GDM1 (cell line): ENCODE measurements at regions not wholly inside any gene's neighbourhood (a gene's known extent, or its start where the extent isn't known, plus 50 kb on each side); places are given as distances from the start of the nearest gene placed in this dataset.

ENCODE experiments used
- DNase-seq: peaks from one replicate; lab custom pipeline; 2025; lab: John Stamatoyannopoulos, UW

DNA sequence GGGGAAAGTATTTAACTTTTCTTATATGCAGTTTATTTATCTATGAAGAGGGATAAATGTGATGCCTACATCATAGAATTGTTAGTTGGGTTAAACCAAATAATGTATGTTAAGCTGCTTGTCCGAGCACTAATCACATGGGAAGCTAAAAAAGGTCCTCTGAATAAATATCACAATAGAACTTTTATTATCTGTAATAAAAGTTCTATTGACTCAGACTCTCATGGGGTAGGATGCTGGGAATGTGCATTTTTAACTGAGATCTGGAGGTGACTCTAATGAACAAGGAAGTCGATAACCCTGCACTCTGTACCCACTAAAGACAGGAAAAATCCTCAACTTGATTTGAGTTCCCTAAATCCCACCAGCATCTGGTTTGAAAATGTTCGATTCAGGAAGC, 205.9 kb upstream of the IL12B start:
- no peak for DNase-seq

DNA sequence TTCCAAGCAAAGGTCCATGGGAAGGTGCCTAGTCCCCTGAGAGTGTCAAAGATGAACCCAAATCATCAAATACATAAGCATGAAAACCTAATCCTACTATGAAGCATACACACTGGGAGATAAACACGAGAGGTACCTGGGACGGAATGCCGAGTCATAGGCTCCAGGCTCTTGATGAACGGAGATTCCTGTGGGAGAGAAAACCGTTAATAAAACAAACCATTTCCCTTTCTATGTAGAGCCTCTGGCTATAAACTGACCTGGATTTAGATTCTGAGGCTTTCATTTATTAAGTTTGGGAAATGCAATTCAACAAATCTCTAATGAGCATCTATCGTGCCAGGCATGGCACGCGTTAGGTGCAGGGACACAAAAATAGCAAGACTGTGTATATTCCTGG, 206.4 kb upstream of the IL12B start:
- DNase-seq = no peak

DNA sequence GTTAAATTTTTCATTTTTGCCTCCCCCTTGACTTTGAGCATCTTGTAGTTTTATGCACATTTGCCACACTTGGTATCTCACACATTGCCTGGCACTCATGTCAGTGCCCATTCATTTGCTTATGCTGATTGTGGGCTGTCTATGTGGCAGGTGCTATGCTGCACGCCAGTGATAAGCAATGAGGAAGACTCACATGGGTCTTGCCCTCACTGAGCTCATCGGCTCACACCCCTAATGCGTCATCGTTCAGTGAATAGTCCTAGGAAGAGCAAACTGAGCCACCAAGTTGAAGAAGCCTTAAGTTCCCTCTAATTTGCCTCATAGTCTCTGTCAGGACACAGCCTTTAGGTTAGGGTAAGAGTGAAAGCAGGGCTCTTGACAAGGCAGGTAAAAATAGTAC, 209.4 kb upstream of the IL12B start:
- no peak for DNase-seq

DNA sequence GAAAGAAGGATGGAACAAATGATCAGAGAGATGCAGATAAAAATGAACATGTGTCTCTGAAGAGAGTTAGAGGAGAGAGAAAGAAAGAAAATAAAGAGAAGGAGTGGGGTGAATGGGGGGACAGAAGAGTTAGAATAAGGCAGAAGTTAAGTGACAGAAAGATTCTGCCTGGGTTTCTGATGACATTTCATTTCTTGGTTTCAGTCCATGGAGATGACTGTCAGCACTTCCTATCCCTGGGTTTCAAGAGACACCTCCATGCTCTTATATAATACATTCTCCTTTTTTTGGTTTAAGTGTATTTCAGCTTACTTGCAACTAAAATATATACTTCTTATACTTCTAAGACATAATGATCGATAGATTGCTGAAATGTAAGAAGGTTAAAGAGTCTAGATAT, 213.0 kb upstream of the IL12B start:
- DNase-seq = no peak

DNA sequence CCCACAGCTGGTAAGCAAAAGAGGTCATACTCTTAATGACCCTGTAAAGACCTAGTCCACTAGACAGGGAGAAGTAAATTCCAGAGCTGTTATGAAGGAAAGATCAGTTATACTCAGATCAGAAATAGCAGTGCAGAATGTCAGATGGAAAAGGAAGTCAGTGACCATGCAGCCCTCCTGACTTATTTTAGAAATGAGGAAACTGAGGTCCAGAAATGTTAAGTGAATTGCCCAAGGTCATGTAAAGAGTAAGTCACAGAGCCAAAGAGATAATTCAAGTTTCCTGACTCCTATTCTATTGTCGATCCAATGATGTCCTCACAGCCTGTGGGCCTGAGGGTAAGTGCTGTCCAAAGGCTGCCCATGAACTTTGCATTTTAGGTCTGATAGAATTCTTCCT, 214.9 kb upstream of the IL12B start:
- no peak for DNase-seq

DNA sequence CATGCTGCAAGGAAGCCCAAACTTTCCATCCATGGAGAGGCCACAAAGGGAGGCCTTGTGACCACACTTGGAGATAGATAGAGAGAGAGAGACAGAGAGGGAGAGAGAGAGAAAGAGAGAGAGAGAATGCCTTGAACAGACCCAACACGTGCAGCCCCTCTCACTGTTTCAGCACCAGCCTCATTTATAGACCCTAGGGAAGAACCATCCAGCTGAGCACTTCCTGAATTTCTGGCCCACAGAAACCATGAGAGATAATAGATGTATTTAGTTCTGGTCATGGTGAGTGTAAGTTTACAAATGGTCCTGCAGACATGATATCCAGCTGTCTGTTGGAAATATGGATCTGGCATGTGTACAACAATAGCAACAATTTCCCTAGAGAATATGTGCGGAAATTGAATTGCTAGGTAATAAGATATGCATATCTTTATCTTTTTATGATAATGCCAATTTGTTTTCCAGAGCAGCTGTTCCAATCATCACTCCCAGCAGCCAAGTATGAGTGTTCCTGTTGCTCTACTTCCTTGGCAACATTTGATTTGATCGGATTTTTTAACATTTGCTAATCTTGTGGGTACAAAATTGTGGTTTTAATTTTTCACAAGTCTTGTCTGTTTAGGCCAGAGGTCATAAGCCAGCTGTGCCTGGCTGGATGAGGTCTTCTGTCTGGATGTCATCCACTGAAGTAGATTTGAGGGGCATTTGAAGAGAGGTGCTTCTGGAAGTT, 217.3 kb upstream of the IL12B start:
- DNase-seq = no peak

DNA sequence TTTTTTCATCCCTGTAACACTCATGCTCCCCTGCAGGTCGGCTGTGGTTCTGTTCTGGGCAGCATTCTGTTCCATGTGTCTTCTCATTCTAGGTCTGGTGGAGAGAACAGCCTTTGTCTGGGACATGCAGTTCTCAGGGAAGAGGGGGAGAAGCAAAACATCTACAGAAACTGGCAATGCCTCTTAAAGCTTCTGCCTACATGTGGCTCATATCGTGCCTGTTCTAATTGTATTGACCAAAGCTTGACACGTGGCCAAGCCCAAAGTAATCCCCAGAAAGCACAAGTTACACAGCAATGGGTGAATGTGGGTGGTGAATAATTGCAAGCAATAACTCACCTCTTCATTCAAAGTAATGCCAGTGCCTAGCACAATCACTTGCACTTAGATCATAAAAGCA, 218.2 kb upstream of the IL12B start:
- no peak for DNase-seq

DNA sequence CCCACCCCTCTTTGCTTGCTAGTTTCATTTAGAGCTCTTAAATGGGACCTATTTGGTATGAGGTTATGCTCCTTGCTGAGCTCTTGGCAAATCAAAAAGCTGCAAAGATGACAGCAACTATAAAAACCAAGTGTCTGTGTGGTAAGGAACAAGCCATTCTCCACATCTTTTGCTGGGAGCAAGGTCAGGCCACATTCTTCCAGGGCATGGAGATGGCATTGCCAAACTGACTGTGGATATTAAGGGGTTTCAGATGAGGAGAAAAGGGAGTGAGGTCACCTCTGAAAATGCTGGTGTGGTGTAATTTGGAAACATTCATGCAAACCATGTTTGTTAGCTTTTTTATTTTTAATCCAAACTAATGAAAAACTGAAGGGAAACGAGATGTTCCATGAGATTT, 218.8 kb upstream of the IL12B start:
- no peak for DNase-seq

DNA sequence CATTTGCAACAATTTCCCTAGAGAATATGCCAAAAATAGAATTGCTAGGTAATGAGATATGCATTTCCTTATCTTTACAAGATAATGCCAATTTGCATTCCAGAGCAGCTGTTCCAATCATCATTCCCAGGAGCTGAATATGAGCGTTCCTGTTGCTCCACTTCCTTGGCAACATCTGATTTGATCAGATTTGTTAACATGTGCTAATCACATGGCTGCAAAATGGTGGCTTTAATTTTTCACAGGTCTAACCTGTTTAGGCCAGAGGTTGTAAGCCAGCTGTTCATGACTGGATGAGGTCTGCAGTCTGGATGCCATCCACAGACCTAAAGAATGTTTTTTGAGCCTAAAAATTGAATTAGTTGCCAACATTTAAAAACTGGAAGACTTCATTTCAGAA, 220.7 kb upstream of the IL12B start:
- DNase-seq = no peak

DNA sequence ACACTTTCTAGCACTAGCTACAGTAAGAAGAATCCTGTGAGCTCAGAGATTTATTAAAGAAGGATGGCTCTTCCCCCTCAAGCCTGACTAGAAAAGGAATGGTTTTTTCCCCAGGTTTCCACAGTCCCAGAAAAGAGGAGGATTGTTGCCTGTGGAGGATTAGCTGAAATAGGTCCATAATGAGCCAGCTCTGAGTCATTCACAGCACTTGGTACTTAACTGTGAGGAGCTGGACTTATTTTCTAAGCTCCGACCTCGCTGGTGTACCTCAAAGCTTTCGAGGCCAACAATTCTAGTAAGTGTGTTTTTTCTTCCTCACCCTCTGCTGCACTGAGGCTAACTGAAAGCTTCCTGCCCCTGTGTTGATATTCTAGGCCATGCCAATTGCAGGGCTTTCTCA, 222.5 kb upstream of the IL12B start:
- DNase-seq = no peak

DNA sequence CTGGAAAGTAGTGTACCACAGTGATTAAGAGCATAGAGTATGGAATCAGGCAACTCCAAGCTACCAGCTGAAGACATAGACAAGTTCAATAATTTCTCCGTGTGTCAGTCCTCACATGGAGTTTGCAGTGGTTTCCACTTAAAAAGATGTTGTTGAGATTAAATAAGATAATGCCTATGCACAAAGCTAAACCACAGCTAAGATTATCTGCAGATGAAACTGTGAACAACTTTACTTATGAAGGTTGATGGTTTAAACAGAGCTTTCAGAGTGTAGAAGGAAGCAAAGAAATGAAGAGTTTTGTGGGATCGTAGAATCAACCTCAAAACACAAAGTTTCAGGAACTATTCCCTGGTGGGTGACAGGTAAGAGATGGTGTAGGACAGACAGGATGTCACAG, 223.5 kb upstream of the IL12B start:
- DNase-seq = no peak

DNA sequence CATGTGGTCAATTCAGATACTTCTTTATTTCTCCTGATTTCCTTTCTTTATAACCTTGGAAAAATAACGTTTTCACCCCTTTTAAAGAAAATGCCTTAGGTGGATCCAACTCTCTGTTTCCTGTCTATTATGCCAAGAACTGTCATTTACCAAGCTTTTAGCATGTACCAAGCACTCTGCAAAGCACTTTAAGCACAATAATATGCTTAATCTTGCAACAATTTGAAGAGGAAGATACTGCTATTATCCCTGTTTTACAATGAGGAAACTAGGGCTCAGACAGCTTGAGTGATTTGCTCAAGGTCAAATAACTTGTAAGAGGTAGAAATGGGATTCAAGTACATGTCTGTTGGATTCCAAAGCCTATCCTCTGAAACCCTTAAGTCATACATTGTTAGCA, 224.8 kb upstream of the IL12B start:
- DNase-seq = no peak

DNA sequence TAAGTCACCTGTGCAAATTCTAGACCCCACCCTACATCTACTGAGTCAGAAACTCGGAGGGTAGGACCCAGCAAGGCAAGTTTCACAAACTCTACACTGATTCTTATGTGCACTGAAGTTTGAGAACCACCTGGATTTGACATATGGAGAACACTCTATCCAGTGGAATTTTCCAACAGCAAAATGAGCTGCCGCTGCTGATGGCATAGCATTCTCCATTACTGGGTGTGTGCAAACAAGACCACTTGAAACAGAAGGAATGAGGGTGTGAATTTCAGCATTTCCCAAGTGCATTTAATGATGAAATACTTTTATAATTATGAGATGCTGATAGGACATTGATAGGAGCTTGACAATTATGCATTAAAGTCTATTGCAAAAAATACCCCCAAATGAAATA, 229.1 kb upstream of the IL12B start:
- no peak for DNase-seq

DNA sequence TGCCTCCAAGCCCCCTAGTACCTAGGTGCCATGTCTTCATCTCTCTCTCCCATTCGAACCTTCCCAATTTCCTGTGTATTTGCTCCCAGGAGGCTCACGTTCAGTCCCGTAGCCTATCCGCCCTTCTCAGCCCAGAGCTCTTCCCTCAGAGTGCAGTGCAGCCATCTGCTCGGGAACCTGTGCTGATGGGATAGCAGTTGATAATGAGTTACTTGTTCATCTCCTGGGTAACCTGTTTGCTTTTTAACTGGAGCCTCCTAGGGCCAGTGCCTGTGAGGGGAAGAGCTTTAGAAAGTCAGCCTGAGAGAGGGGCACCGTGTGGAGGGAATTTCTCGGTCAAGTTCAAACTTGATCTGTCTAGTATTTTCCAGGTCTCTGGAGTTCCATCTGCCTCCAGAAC, 229.8 kb upstream of the IL12B start:
- no peak for DNase-seq

DNA sequence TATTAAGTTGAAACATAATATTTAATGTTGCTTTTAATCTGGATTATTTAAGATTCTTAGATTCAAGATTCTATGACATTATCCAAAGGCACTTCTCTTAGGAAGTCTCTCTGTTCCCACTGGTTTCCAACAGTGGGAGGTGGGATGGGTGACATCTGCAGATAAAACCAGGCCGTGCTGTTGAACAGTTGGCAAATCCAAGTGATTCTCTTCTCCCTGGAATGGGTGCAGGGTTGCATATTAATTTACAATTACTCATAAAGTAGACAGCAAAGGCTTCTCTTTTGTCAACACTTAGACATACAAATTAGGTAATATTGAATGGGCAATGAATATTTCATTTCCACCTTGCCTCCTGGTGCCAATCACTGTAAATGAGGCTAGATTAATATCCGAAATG, 233.7 kb upstream of the IL12B start:
- no peak for DNase-seq

DNA sequence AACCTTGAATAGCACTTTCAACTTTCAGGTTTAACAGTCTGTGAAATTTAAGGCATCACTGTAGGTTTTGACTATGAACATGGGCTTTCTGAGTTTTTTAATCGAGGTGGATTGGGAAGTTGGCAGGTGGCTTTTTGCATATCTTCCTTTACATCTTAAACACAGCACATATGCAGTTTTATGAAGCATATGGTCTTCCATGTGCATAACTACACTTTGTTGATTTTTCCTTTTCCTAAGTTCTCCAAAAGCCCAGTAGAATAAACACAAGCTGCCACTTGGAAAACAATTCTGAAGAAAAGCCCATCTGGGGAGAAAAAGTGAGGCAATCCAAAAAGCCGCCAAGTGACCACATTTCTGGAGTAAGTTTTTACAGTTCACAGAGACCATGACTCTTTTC, 236.5 kb upstream of the IL12B start:
- no peak for DNase-seq

DNA sequence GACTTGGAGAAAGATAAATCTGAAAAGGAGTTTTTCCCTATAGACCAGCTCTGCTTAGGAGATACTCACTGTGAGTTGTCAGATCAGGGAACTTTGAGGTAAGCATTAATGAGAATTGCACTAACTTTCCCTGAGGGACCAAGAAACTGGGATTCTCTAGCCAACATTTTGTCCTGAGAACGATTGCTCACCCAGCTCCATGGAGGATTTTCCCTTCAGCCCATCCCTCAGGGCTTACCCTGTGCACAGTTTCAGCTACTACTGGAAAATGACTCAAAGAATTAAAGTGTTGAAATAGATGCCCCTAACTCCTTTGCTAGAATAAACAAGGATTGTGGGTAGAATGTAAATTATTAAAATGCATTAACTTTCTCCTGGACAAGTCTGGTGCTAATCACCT, 237.2 kb upstream of the IL12B start:
- DNase-seq = no peak

DNA sequence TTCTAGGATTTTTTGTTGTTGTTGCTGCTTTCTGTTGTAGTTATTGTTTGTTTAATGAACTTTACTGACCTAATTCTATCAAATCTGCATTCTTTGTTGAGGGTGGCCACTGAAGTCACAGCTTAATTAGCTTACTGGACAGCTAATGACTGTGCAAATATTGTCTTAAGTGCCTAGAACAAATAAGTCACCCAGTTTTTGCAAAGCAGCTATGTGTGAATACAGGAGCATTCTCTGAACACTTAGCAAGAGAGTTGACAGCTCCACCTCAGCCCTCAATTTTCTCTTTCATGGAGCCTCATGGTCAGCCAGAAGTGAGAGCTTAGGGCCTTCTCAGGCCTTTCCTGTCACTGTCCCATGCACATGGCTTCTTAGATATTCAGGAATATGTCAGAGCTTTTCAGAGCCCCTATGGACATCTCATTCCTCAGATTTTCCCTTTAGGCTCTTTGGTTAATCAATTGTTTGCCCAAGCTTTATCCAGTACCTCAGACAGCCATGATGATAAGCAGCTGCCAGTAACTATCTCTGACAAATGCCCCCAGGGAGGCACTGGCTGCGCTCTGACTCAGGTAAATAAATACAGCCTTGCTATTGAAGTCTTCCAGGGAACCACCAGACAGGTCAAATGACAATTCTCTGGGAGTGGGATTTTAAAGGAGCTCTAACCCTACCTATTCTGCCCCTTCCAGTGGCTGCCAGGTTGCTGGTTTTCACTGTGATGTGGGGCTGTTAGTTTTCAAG, 241.4 kb upstream of the IL12B start:
- DNase-seq = no peak

DNA sequence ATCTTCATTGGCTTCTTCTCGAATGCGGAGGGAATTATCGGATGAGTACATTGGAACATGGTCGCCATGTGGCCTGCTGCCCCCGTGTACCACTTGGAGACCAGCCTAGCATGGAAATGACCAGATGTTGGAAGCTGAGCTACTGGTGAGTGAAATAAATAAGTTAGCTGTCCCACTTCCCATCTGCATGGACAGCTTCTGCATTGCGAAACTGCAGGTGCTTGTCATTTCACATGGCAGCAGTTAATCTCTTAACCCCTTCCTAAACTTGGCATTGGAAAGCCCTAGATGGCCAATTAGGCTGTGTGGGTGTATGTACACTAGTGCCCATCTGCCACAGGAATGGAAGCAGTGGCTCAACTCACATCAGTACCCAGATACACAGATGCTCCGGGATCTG, 246.6 kb upstream of the IL12B start:
- DNase-seq = no peak

DNA sequence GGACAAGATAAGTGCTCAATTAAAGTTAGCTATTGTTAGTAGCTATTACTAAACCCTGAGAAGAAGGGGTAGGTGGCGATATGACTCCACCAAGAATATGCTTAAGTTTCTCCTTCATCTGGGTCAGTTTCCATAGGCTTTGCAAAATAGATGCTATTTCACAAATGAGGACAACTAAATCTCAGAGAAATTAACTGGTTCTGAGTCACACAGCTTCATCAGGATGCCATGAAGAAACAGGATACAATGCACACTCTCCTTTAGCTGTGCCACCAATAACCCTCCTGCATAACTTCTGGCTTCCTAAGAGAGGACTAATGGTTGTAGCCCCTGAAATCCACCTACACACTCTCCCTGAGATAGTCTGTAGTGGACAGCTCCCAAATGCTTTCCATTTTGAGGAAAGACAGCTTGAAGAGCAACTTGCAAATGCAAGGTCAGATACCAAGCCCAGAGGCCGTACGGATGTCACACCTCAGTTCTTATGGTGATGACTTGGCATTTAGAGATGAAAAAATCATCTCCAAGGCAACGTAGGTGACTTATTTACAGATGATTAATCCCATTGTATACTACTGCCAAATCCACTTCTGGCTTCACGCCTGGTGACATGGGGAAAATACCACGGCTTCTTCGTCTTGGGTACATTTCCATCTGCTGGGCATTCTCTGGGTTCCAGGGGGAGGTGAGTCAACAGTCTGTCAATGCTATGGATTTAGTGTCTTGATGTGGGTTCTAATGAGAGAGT, 251.4 kb upstream of the IL12B start:
- DNase-seq = no peak

DNA sequence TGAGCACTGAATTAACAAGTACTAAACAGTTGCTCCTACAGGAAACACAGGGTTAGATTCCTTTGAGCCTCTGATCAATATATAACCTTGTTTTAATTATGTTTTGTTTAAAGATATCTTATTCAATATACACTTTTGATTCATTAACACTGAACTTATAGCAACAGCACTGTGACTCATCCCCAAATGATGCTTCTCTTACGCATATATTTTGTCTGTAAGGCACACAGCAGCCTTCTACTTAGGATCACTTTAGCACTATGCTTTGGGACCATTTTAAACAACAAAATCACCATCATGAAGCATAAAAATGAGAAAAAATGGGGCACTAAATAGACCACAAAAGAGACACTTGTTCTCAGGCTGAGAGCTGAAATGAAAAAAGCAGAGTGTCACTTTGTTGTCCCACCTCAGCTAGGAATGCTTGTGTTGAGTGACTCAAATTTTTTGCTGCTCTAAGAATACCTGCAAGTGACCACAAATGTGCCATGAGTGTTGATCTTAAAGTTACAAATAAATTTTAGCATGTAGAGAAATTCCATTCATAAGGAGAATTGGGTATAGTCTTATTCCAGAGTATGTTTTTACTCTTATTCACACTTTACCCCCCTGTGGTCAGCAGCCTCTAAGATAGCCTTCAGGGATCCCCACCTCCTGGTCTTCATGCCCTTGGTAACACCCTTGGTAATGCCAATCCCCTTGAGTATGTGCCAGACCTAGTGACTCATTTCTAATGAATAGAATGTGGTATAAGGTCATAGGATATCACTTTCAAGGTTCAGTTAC, 252.7 kb upstream of the IL12B start:
- DNase-seq = no peak

DNA sequence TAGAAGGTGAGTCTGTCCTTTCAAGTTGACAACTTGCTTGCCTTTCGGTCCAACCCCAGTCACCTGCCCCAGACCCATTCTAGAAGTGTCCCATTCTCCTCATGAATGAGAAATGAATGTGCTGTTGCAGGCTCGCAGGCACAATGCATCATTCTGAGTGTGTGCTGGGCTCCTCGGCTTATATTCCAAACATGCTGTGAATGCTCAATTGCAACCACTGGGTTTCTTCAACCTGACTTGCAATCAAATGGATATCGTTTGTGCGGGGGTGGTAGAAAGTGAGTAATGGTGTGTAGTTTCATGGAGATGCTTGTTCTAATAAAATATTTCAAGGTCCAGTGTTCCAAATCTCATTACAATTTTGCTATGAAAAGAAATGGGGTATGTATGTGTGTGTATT, 256.6 kb upstream of the IL12B start:
- no peak for DNase-seq

DNA sequence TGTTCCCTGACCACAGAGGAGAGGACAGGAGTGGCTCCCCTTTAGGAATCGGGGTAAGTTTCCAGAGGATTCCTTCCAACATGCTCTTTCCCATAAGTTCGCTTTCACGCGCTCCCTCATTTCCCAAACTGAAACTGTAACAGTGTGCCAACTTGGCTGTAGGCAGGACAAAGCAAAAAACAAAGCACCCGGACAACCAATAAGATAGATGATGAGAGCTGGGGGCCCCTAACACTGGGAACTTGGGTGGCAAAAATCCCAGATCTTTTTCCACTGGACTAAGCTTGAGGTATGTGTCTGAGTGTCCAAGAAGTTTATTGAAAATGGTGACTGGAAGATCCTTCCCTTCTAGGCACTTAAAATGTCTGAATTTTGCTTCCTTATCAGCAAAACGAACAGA, 258.7 kb upstream of the IL12B start:
- DNase-seq = no peak
